Neuron (in vitro differentiated cells): ENCODE measurements at regions not wholly inside any gene's neighbourhood (a gene's known extent, or its start where the extent isn't known, plus 50 kb on each side); places are given as distances from the start of the nearest gene placed in this dataset.

Experiments
- H2AFZ ChIP-seq: one replicate; pipeline ENCODE4 v1.6.1; 2013; ENCODE audit warnings: low read depth, mild to moderate bottlenecking, inconsistent platforms, low read length, moderate library complexity
- H3K27me3 ChIP-seq: one replicate; pipeline ENCODE4 v1.6.1; 2013; ENCODE audit warnings: low read length; ENCODE audit not compliant: insufficient read depth
- H3K36me3 ChIP-seq: one replicate; pipeline ENCODE4 v1.6.1; 2013; ENCODE audit warnings: low read length; ENCODE audit not compliant: insufficient read depth
- H3K4me1 ChIP-seq: one replicate; pipeline ENCODE4 v1.6.1; 2013; ENCODE audit warnings: low read length; ENCODE audit not compliant: insufficient read depth
- H3K4me3 ChIP-seq: 2 replicates; pipeline ENCODE4 v1.5.1; 2013; ENCODE audit warnings: mild to moderate bottlenecking, low read length, moderate library complexity
- H3K9me3 ChIP-seq: one replicate; pipeline ENCODE4 v1.6.1; 2013; ENCODE audit warnings: low read length

DNA sequence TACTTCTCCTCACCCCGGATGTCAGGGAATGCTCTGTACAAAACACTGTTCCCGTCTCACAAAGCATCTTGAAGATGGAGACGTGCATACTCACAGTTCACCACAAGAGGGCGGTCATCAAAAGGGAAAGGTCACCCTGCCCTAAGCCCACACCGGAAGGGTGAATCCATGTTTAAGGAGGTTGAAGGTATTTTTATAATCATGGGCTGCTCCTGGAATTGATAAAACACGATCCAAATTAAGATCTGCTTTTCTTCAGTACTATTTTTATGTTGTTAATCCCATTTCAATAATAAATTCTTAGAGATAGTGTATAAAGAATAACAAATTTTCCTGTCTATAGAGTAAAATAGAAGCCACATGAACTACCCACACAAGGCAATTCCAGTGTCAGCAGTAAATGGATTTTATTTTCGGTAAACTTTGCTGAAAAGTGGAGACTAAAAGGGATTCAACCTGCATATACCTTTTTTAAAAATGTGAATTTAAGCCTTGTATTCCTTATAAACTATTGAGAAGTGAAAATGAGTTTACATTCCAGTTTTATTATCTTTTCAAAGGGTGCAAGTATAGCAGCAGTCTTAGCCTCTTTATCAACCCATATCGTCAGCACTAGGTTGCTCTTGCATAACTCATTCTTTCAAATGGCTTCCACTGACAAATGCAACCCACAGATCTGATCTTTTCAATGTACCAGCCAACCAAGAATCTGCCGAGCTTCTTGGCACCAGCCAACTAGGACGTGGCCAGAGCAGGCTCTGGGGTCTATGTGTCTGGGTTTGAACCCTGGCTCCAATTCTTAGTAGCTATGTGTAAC is 79.7 kb upstream of the MBOAT1 start:
- peaks cover 10% of the 10 kb centered on the region for H3K4me1 ChIP-seq

DNA sequence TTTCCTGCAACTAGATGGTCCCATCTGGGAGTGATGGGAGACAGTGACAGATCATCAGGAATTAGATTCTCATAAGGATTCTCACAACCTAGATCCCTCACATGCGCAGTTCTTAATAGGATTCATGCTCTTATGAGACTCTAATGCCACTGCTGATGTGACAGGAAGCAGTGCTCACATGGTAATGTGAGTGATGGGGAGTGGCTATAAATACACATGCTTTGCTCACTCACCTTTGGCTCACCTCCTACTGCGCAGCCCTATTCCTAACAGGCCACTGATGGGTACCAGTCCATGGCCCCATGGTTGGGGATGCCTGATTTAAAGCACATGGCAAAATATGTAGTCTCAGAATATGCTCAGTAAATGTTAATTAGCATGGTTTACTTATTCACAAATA is 80.6 kb upstream of the MBOAT1 start:
- no peaks in the 10 kb centered on the region for H3K9me3 ChIP-seq
- no peak overlapping the region for H3K4me3 ChIP-seq
- H3K27me3 ChIP-seq: no peaks in the 10 kb centered on the region
- peaks cover 10% of the 10 kb centered on the region for H3K4me1 ChIP-seq
- no peak overlapping the region for H2AFZ ChIP-seq
- no peaks in the 10 kb centered on the region for H3K36me3 ChIP-seq

More for the DNA sequence above, 79.7 kb upstream of the MBOAT1 start:
- H3K4me3 ChIP-seq: no peak overlapping the region
- no peaks in the 10 kb centered on the region for H3K9me3 ChIP-seq
- H2AFZ ChIP-seq: no peak overlapping the region
- no peaks in the 10 kb centered on the region for H3K27me3 ChIP-seq
- no peaks in the 10 kb centered on the region for H3K36me3 ChIP-seq

DNA sequence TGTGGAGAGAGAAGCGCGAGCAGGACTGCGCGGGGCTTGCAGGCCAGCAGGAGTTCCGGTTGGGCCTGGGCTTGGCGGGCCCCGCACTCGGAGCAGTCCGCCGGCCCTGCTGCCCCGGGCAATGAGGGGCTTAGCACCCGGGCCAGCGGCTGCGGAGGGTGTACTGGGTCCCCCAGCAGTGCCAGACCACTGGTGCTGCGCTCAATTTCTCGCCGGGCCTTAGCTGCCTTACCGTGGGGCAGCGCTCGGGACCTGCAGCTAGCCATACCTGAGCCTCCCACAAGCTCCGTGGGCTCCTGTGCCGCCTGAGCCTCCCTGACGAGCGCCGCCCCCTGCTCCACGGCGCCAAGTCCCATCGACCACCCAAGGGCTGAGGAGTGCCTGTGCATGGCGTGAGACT is 89.0 kb upstream of the MBOAT1 start:
- Histone ChIP-seq H3K4me3 (no peak overlapping the region), H2AFZ (no peak overlapping the region), H3K9me3 (no peaks in the 10 kb centered on the region), H3K36me3 (no peaks in the 10 kb centered on the region), H3K4me1 (peaks cover 8% of the 10 kb centered on the region), H3K27me3 (no peaks in the 10 kb centered on the region)

GRCh38 chr6:20302168-20302567 is 89.9 kb upstream of the MBOAT1 start:
- no peaks in the 10 kb centered on the region for H3K4me1 ChIP-seq
- H2AFZ ChIP-seq: no peak overlapping the region
- H3K27me3 ChIP-seq: no peaks in the 10 kb centered on the region
- H3K36me3 ChIP-seq: no peaks in the 10 kb centered on the region
- H3K9me3 ChIP-seq: no peaks in the 10 kb centered on the region
- no peak overlapping the region for H3K4me3 ChIP-seq

- Histone ChIP-seq H3K4me1 (no peaks in the 10 kb centered on the region), H2AFZ (no peak overlapping the region), H3K27me3 (no peaks in the 10 kb centered on the region), H3K36me3 (no peaks in the 10 kb centered on the region), H3K9me3 (no peaks in the 10 kb centered on the region), H3K4me3 (no peak overlapping the region)
These were observed 90.5 kb upstream of the MBOAT1 start for GRCh38 chr6:20302702-20303251.

GRCh38 chr6:20306491-20306890 is 94.2 kb upstream of the MBOAT1 start:
- Histone ChIP-seq H2AFZ (no peak overlapping the region), H3K27me3 (no peaks in the 10 kb centered on the region), H3K4me1 (no peaks in the 10 kb centered on the region), H3K9me3 (no peaks in the 10 kb centered on the region), H3K4me3 (no peak overlapping the region), H3K36me3 (no peaks in the 10 kb centered on the region)

- Histone ChIP-seq H3K9me3 (no peaks in the 10 kb centered on the region), H3K27me3 (no peaks in the 10 kb centered on the region), H3K4me1 (no peaks in the 10 kb centered on the region), H3K4me3 (no peak overlapping the region), H2AFZ (no peak overlapping the region), H3K36me3 (no peaks in the 10 kb centered on the region)
These were observed 92.5 kb upstream of the E2F3 start for GRCh38 chr6:20309186-20309585.

DNA sequence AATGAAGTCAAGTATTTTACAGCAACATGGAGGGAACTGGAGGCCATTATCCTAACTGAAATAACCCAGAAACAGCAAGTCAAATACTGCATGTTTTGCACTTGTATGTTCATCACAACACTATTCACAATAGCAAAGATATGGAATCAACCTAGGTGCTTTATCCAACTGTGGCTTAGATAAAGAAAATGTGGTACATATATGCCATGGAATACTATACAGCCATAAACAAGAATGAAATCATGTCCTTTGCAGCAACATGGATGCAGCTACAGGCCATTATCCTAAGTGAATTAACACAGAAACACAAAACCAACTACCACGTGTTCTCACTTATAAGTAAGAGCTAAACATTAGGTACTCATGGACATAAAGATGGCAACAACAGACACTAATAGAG is 91.5 kb upstream of the E2F3 start:
- Histone ChIP-seq H3K27me3 (no peaks in the 10 kb centered on the region), H2AFZ (no peak overlapping the region), H3K4me1 (no peaks in the 10 kb centered on the region), H3K36me3 (no peaks in the 10 kb centered on the region), H3K9me3 (no peaks in the 10 kb centered on the region), H3K4me3 (no peak overlapping the region)

- Histone ChIP-seq H3K4me3 (no peak overlapping the region), H2AFZ (no peak overlapping the region), H3K9me3 (no peaks in the 10 kb centered on the region), H3K27me3 (no peaks in the 10 kb centered on the region), H3K4me1 (no peaks in the 10 kb centered on the region), H3K36me3 (no peaks in the 10 kb centered on the region)
These were observed 89.1 kb upstream of the E2F3 start for GRCh38 chr6:20312606-20313005.

- Histone ChIP-seq H3K4me3 (no peak overlapping the region), H2AFZ (no peak overlapping the region), H3K9me3 (no peaks in the 10 kb centered on the region)
These were observed 88.6 kb upstream of the E2F3 start for GRCh38 chr6:20313051-20313450.

GRCh38 chr6:20313960-20314530 is 87.6 kb upstream of the E2F3 start:
- Histone ChIP-seq H3K36me3 (no peaks in the 10 kb centered on the region), H3K4me3 (no peak overlapping the region), H3K9me3 (no peaks in the 10 kb centered on the region), H3K4me1 (no peaks in the 10 kb centered on the region), H3K27me3 (no peaks in the 10 kb centered on the region), H2AFZ (no peak overlapping the region)

More at GRCh38 chr6:20313051-20313450, 88.6 kb upstream of the E2F3 start:
- no peaks in the 10 kb centered on the region for H3K27me3 ChIP-seq
- no peaks in the 10 kb centered on the region for H3K36me3 ChIP-seq
- H3K4me1 ChIP-seq: no peaks in the 10 kb centered on the region

DNA sequence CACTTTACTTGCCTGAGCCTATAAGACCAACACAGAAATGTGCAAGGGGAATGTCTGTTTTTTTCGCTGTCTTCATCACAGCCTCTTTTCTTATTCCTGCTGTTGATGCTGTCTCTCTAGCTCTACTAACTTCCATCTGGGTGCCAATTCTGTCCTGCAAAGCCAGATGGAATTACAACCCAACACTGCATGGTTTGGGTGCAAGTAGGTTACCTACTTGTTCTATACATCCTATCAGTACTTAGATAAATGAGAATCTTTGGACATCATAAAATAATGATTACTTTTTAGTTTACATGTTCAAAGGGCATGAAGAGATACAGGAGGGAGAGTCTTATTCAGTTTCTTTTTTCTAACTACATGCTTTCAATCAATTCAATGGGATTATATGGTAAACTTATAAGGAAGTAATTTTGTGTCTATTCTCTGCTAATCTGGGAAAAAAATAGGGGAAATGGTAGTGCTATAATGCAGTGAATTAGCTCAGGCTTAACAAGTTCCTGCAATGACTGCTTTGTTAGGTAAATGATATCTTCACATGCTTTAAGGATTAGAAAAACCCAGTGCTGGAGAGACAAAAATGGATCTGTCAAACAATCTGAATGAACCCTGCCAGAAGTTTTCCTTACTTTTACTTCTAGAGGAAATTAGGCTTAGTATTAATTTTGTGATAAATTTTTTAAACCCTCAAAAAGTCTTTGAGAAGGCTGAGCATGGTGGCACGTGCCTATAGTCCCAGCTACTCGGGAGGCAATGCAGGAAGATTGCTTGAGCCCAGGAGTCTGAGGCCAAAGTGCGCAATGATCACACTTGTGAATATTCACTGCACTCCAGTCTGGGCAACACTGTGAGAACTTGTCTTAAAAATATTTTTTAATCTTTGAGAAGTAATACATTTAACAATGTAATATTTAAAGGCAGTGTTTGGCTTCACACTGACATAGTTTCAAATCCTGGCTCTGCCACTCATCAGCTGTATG is 86.5 kb upstream of the E2F3 start:
- Histone ChIP-seq H2AFZ (no peak overlapping the region), H3K4me1 (no peaks in the 10 kb centered on the region), H3K4me3 (no peak overlapping the region), H3K9me3 (peaks cover 4% of the 10 kb centered on the region), H3K36me3 (no peaks in the 10 kb centered on the region), H3K27me3 (no peaks in the 10 kb centered on the region)

DNA sequence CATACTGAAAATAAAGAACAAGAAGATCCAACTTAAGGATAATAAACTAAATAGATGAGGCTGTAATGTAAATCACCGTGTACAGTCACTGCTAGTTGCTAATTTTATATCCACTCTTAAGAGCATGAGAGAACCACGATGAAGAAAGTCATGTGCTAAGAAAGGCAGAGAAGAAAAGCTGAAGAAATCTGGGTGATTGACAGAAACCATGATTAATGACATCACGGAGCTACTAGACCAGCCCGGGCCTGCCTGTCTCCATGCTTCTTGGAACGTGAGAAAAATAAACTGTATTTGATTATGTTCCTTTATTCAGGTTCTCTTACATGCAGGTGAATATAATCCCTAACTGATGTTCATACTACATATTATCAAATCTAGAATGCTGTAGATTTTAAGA is 84.2 kb upstream of the E2F3 start:
- H3K27me3 ChIP-seq: no peaks in the 10 kb centered on the region
- H3K4me1 ChIP-seq: no peaks in the 10 kb centered on the region
- H3K4me3 ChIP-seq: no peak overlapping the region
- H3K9me3 ChIP-seq: peaks cover 5% of the 10 kb centered on the region
- no peak overlapping the region for H2AFZ ChIP-seq
- H3K36me3 ChIP-seq: no peaks in the 10 kb centered on the region
